ENCODE measurements at regions not wholly inside any gene's neighbourhood (a gene's known extent, or its start where the extent isn't known, plus 50 kb on each side); places are given as distances from the start of the nearest gene placed in this dataset.

DNA sequence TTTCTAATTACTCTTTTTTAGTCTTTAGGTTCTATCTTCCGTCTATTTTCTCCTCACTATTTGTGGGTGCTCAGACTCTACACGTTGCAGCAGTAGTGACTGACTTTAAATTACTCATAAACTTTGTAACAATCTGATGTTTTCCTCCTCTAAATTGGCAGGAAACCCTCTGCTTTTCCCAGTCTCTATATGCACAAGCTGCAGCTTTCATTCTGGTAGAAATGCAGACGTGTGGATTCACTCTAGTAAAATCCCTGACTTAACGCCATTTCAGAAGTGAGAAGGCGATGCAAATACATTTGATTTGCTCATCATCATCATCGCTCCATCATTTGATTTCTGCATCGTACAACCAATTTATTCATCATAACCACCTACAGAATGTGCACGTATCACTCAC lies 561.0 kb upstream of the ZFHX3 start:
- TF ChIP-seq, protein P1, sequence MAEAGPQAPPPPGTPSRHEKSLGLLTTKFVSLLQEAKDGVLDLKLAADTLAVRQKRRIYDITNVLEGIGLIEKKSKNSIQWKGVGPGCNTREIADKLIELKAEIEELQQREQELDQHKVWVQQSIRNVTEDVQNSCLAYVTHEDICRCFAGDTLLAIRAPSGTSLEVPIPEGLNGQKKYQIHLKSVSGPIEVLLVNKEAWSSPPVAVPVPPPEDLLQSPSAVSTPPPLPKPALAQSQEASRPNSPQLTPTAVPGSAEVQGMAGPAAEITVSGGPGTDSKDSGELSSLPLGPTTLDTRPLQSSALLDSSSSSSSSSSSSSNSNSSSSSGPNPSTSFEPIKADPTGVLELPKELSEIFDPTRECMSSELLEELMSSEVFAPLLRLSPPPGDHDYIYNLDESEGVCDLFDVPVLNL (IDR thresholded peaks at IDR 0.05; ENCODE audit: low read depth, low read length), result no peak
- TF ChIP-seq POLR2AphosphoS5 (IDR thresholded peaks at IDR 0.05; ENCODE audit: low read length) (no peak), HDAC6 (IDR thresholded peaks at IDR 0.05; ENCODE audit: unreplicated experiment) (no peak), CREB1 (IDR thresholded peaks at IDR 0.05; ENCODE audit: low read depth) (no peak), BMI1 (IDR thresholded peaks at IDR 0.05; ENCODE audit: borderline replicate concordance) (no peak), FOXM1 (IDR thresholded peaks at IDR 0.05; ENCODE audit: low read depth, low read length) (no peak), GABPA (IDR thresholded peaks at IDR 0.05; ENCODE audit: low read depth) (no peak)
- TF ChIP-seq, protein P2, sequence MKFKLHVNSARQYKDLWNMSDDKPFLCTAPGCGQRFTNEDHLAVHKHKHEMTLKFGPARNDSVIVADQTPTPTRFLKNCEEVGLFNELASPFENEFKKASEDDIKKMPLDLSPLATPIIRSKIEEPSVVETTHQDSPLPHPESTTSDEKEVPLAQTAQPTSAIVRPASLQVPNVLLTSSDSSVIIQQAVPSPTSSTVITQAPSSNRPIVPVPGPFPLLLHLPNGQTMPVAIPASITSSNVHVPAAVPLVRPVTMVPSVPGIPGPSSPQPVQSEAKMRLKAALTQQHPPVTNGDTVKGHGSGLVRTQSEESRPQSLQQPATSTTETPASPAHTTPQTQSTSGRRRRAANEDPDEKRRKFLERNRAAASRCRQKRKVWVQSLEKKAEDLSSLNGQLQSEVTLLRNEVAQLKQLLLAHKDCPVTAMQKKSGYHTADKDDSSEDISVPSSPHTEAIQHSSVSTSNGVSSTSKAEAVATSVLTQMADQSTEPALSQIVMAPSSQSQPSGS (IDR thresholded peaks at IDR 0.05; ENCODE audit: low read length), result no peak
- TF ChIP-seq, protein P3, sequence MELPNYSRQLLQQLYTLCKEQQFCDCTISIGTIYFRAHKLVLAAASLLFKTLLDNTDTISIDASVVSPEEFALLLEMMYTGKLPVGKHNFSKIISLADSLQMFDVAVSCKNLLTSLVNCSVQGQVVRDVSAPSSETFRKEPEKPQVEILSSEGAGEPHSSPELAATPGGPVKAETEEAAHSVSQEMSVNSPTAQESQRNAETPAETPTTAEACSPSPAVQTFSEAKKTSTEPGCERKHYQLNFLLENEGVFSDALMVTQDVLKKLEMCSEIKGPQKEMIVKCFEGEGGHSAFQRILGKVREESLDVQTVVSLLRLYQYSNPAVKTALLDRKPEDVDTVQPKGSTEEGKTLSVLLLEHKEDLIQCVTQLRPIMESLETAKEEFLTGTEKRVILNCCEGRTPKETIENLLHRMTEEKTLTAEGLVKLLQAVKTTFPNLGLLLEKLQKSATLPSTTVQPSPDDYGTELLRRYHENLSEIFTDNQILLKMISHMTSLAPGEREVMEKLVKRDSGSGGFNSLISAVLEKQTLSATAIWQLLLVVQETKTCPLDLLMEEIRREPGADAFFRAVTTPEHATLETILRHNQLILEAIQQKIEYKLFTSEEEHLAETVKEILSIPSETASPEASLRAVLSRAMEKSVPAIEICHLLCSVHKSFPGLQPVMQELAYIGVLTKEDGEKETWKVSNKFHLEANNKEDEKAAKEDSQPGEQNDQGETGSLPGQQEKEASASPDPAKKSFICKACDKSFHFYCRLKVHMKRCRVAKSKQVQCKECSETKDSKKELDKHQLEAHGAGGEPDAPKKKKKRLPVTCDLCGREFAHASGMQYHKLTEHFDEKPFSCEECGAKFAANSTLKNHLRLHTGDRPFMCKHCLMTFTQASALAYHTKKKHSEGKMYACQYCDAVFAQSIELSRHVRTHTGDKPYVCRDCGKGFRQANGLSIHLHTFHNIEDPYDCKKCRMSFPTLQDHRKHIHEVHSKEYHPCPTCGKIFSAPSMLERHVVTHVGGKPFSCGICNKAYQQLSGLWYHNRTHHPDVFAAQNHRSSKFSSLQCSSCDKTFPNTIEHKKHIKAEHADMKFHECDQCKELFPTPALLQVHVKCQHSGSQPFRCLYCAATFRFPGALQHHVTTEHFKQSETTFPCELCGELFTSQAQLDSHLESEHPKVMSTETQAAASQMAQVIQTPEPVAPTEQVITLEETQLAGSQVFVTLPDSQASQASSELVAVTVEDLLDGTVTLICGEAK (IDR thresholded peaks at IDR 0.05; ENCODE audit: borderline replicate concordance), result no peak
- TF ChIP-seq, protein P4, sequence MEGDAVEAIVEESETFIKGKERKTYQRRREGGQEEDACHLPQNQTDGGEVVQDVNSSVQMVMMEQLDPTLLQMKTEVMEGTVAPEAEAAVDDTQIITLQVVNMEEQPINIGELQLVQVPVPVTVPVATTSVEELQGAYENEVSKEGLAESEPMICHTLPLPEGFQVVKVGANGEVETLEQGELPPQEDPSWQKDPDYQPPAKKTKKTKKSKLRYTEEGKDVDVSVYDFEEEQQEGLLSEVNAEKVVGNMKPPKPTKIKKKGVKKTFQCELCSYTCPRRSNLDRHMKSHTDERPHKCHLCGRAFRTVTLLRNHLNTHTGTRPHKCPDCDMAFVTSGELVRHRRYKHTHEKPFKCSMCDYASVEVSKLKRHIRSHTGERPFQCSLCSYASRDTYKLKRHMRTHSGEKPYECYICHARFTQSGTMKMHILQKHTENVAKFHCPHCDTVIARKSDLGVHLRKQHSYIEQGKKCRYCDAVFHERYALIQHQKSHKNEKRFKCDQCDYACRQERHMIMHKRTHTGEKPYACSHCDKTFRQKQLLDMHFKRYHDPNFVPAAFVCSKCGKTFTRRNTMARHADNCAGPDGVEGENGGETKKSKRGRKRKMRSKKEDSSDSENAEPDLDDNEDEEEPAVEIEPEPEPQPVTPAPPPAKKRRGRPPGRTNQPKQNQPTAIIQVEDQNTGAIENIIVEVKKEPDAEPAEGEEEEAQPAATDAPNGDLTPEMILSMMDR (IDR thresholded peaks at IDR 0.05 in 2 of 3, conservative IDR thresholded peaks at IDR 0.05 in 1 of 3; ENCODE audit: control insufficient read depth in 2 of 3, extremely low read depth in 1 of 3, insufficient read depth in 1 of 3, low read depth in 3 of 3, low read length in 3 of 3), result no peak
- TF ChIP-seq, protein P5, sequence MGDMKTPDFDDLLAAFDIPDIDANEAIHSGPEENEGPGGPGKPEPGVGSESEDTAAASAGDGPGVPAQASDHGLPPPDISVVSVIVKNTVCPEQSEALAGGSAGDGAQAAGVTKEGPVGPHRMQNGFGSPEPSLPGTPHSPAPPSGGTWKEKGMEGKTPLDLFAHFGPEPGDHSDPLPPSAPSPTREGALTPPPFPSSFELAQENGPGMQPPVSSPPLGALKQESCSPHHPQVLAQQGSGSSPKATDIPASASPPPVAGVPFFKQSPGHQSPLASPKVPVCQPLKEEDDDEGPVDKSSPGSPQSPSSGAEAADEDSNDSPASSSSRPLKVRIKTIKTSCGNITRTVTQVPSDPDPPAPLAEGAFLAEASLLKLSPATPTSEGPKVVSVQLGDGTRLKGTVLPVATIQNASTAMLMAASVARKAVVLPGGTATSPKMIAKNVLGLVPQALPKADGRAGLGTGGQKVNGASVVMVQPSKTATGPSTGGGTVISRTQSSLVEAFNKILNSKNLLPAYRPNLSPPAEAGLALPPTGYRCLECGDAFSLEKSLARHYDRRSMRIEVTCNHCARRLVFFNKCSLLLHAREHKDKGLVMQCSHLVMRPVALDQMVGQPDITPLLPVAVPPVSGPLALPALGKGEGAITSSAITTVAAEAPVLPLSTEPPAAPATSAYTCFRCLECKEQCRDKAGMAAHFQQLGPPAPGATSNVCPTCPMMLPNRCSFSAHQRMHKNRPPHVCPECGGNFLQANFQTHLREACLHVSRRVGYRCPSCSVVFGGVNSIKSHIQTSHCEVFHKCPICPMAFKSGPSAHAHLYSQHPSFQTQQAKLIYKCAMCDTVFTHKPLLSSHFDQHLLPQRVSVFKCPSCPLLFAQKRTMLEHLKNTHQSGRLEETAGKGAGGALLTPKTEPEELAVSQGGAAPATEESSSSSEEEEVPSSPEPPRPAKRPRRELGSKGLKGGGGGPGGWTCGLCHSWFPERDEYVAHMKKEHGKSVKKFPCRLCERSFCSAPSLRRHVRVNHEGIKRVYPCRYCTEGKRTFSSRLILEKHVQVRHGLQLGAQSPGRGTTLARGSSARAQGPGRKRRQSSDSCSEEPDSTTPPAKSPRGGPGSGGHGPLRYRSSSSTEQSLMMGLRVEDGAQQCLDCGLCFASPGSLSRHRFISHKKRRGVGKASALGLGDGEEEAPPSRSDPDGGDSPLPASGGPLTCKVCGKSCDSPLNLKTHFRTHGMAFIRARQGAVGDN (IDR thresholded peaks at IDR 0.05), result no peak
